GM12878 (cell line): ENCODE measurements at regions not wholly inside any gene's neighbourhood (a gene's known extent, or its start where the extent isn't known, plus 50 kb on each side); places are given as distances from the start of the nearest gene placed in this dataset.

Experiments
- BACH1 ChIP-seq: fragments of 450-650 bp; IDR thresholded peaks from 2 replicates; pipeline ENCODE4 v1.6.1; 2017; ENCODE audit warnings: mild to moderate bottlenecking, borderline replicate concordance
- BMI1 ChIP-seq: fragments of 450-650 bp; IDR thresholded peaks from 2 replicates; pipeline ENCODE4 v1.6.1; 2016; ENCODE audit warnings: mild to moderate bottlenecking, moderate library complexity, borderline replicate concordance
- EGR1 ChIP-seq, 2 experiments: IDR thresholded peaks; 1 replicate in 1 of 2; 2 replicates in 1 of 2; pipeline ENCODE4 v1.6.1; 2011 to 2012; ENCODE audit warnings: low read depth in 2 of 2, low read length in 2 of 2, borderline replicate concordance in 1 of 2, mild to moderate bottlenecking in 1 of 2, moderate library complexity in 1 of 2
- POLR2A ChIP-seq: IDR thresholded peaks from 2 replicates; pipeline ENCODE4 v1.6.1; 2011; ENCODE audit warnings: low read depth, mild to moderate bottlenecking, low read length
- POLR2AphosphoS5 ChIP-seq: IDR thresholded peaks from 2 replicates; pipeline ENCODE4 v1.6.1; 2011; ENCODE audit warnings: mild to moderate bottlenecking, low read length, inconsistent platforms
- SMC3 ChIP-seq: IDR thresholded peaks from 2 replicates; pipeline ENCODE4 v1.6.1; 2011; ENCODE audit warnings: low read length, improper control_type of control experiment, borderline replicate concordance
- TBL1XR1 ChIP-seq: IDR thresholded peaks from 2 replicates; pipeline ENCODE4 v1.6.1; 2012; ENCODE audit warnings: low read depth, low read length, improper control_type of control experiment
- TF ChIP-seq, protein P1 (sequence below): IDR thresholded peaks from 2 replicates; pipeline ENCODE4 v1.6.1; 2011; ENCODE audit warnings: low read depth, mild to moderate bottlenecking, low read length, moderate library complexity, borderline replicate concordance; ENCODE audit errors: extremely low read depth
- TF ChIP-seq, protein P2 (sequence below), 3 experiments: IDR thresholded peaks in 2 of 3; conservative IDR thresholded peaks in 1 of 3; 2 replicates each; pipeline ENCODE4 v1.5.1; 2011; ENCODE audit warnings: low read depth in 3 of 3, low read length in 3 of 3, mild to moderate bottlenecking in 3 of 3, control low read depth in 2 of 3, moderate library complexity in 2 of 3, inconsistent platforms in 1 of 3, mixed read lengths in 1 of 3; ENCODE audit not compliant: control insufficient read depth in 2 of 3, insufficient read depth in 1 of 3; ENCODE audit errors: extremely low read depth in 1 of 3

DNA sequence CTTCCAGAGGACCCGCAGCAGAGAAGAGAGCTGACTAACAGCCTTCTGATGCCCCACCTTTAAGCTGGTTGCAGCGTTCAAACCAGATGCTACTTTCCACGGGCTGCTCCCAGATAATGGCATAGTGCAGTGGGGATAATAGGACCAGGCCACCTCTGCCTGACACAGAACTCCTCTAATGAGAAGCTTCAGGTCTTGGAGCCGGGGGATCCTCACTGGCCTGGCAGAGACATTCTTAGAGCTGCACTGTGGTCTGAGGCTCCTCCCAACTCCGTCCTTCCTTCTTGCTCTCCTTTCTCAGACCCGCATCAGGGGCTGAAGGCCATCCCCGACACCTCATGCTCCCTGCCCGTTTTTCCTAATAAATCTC, 206.6 kb upstream of the MARCKS start:
- TF ChIP-seq, protein P1, sequence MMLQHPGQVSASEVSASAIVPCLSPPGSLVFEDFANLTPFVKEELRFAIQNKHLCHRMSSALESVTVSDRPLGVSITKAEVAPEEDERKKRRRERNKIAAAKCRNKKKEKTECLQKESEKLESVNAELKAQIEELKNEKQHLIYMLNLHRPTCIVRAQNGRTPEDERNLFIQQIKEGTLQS = no peak
- TF ChIP-seq BMI1 (no peak), SMC3 (no peak), POLR2A (no peak), EGR1 (IDR thresholded peaks at IDR 0.05; ENCODE audit: borderline replicate concordance in 1 of 2, low read depth in 2 of 2, low read length in 2 of 2) (no peak), POLR2AphosphoS5 (no peak), TBL1XR1 (no peak), BACH1 (no peak)
- TF ChIP-seq, protein P2, sequence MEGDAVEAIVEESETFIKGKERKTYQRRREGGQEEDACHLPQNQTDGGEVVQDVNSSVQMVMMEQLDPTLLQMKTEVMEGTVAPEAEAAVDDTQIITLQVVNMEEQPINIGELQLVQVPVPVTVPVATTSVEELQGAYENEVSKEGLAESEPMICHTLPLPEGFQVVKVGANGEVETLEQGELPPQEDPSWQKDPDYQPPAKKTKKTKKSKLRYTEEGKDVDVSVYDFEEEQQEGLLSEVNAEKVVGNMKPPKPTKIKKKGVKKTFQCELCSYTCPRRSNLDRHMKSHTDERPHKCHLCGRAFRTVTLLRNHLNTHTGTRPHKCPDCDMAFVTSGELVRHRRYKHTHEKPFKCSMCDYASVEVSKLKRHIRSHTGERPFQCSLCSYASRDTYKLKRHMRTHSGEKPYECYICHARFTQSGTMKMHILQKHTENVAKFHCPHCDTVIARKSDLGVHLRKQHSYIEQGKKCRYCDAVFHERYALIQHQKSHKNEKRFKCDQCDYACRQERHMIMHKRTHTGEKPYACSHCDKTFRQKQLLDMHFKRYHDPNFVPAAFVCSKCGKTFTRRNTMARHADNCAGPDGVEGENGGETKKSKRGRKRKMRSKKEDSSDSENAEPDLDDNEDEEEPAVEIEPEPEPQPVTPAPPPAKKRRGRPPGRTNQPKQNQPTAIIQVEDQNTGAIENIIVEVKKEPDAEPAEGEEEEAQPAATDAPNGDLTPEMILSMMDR (IDR thresholded peaks at IDR 0.05 in 2 of 3, conservative IDR thresholded peaks at IDR 0.05 in 1 of 3; ENCODE audit: control insufficient read depth in 2 of 3, extremely low read depth in 1 of 3, insufficient read depth in 1 of 3, low read depth in 3 of 3, low read length in 3 of 3) = no peak
